K562 (cell line): ENCODE measurements at regions not wholly inside any gene's neighbourhood (a gene's known extent, or its start where the extent isn't known, plus 50 kb on each side); places are given as distances from the start of the nearest gene placed in this dataset.

ENCODE experiments used
- ATAC-seq: fragments of 200-7000 bp; cut with Tn5 transposase; 3 replicates; pipeline ENCODE4 v1.9.1; 2020; ENCODE audit warnings: moderate library complexity
- BruUV-seq: library from RNA; stranded (reverse); fragments of 400-500 nt; replicated peaks from 2 replicates; lab custom pipeline; 2021; lab: Mats Ljungman, UMichigan
- CTCF ChIA-PET: fragments of 300-600 bp; formaldehyde crosslinking; extraction: SDS; loops from one replicate; lab custom pipeline; 2021; ENCODE audit warnings: low intra/inter-chr PET ratio; lab: Yijun Ruan, JAX
- POLR2A ChIA-PET: fragments of 300-600, 350-650 bp; sonication (Branson Sonifier 250); formaldehyde crosslinking; extraction: SDS; loops from one replicate; lab custom pipeline; 2021; ENCODE audit warnings: antibody characterized with exemption, inconsistent platforms; lab: Yijun Ruan, JAX
- DNase-seq, 4 experiments: peaks; one replicate each; pipeline versions ENCODE4 v3.0.0 to v3.0.0-alpha.2; 2011 to 2018; ENCODE audit warnings: low spot score in 3 of 4, mixed read lengths in 3 of 4; ENCODE audit errors: extremely low read depth in 1 of 4
- FAIRE-seq: peaks from 2 replicates; lab custom pipeline; 2011; peaks lifted over from hg19 to GRCh38; lab: Jason Lieb, UNC
- H2AFZ ChIP-seq: 2 replicates; pipeline ENCODE4 v1.6.0; 2011; ENCODE audit warnings: low read depth, low read length, control low read depth, inconsistent platforms
- H3K27ac ChIP-seq: fragments of 200-600 bp; 3 replicates; pipeline ENCODE4 v1.8.0; 2011; ENCODE audit warnings: low read depth, mild to moderate bottlenecking, control low read depth, inconsistent platforms, low read length, moderate library complexity, mixed read lengths; ENCODE audit errors: extremely low read depth
- H3K27me3 ChIP-seq, 2 experiments: fragments of 300-600 bp in 1 of 2; 2 replicates in 1 of 2; 3 replicates in 1 of 2; pipeline versions ENCODE4 v1.6.0 to v1.8.0; 2011; ENCODE audit warnings: inconsistent platforms in 2 of 2, low read length in 2 of 2, mild to moderate bottlenecking in 1 of 2, mixed read lengths in 1 of 2, moderate library complexity in 1 of 2; ENCODE audit not compliant: control insufficient read depth in 2 of 2, insufficient read depth in 2 of 2
- H3K36me3 ChIP-seq: fragments of 300-600 bp; 3 replicates; pipeline ENCODE4 v1.8.0; 2011; ENCODE audit warnings: mild to moderate bottlenecking, low read length, inconsistent platforms; ENCODE audit not compliant: control insufficient read depth, insufficient read depth
- H3K4me1 ChIP-seq, 2 experiments: fragments of 200-600 bp in 1 of 2; replicated peaks in 1 of 2; 2 replicates in 1 of 2; 3 replicates in 1 of 2; pipeline versions ENCODE4 v1.5.1 to v1.8.0; 2011; ENCODE audit warnings: inconsistent platforms in 2 of 2, low read length in 2 of 2, mild to moderate bottlenecking in 1 of 2, mixed read lengths in 1 of 2, moderate library complexity in 1 of 2; ENCODE audit not compliant: control insufficient read depth in 2 of 2, insufficient read depth in 2 of 2
- H3K4me2 ChIP-seq: 2 replicates; pipeline ENCODE4 v1.6.1; 2011; ENCODE audit warnings: low read length, control low read depth, inconsistent platforms, mixed read lengths; ENCODE audit not compliant: insufficient read depth
- H3K4me3 ChIP-seq: fragments of 200-600 bp; sonication (generic), shearing (Covaris generic); 2 replicates; pipeline ENCODE4 v1.5.1; 2016; ENCODE audit warnings: control low read depth, inconsistent platforms
- H3K79me2 ChIP-seq: fragments of 200-600 bp; 3 replicates; pipeline ENCODE4 v1.8.0; 2011; ENCODE audit warnings: low read length, inconsistent platforms; ENCODE audit not compliant: control insufficient read depth, insufficient read depth
- H3K9ac ChIP-seq, 2 experiments: 2 replicates each; pipeline versions ENCODE4 v1.6.0 to v1.6.1; 2011; ENCODE audit warnings: low read depth in 2 of 2, low read length in 2 of 2, control low read depth in 1 of 2, inconsistent platforms in 1 of 2, mild to moderate bottlenecking in 1 of 2, mixed read lengths in 1 of 2; ENCODE audit not compliant: insufficient read depth in 1 of 2
- H3K9me1 ChIP-seq: one replicate; pipeline ENCODE4 v1.6.0; 2011; ENCODE audit warnings: inconsistent platforms, mild to moderate bottlenecking, low read length, moderate library complexity; ENCODE audit not compliant: control insufficient read depth, insufficient read depth
- H3K9me3 ChIP-seq: replicated peaks from 2 replicates; pipeline ENCODE4 v1.5.1; 2011; ENCODE audit warnings: low read depth, low read length, inconsistent platforms; ENCODE audit not compliant: control insufficient read depth, insufficient read depth
- H4K20me1 ChIP-seq: replicated peaks from 2 replicates; pipeline ENCODE4 v1.6.1; 2011; ENCODE audit warnings: low read length, inconsistent platforms, mixed read lengths; ENCODE audit not compliant: control insufficient read depth, insufficient read depth
- HDAC6 ChIP-seq: IDR thresholded peaks from 2 replicates; pipeline ENCODE4 v1.6.1; 2012; ENCODE audit warnings: low read depth, mild to moderate bottlenecking, control low read depth, inconsistent platforms, low read length, moderate library complexity
- ZBTB11 ChIP-seq, 3 experiments: fragments of 200-800 bp in 1 of 3; fragments of 250-450 bp in 1 of 3; fragments of 450-650 bp in 1 of 3; sonication (Bioruptor Pico) in 1 of 3; sonication (Bioruptor generic) in 1 of 3; formaldehyde crosslinking in 1 of 3; IDR thresholded peaks; 2 replicates each; pipeline versions ENCODE4 v1.6.1 to v1.8.0; 2016 to 2022; ENCODE audit warnings: mild to moderate bottlenecking in 2 of 3, missing genetic modification characterization in 2 of 3, missing compliant biosample characterization in 1 of 3, moderate library complexity in 1 of 3
- WGBS: fragments of 100-300 bp; shearing (Covaris generic); methylation state at CpG from one replicate; pipeline ENCODE4 v1.1.6; 2016; ENCODE audit warnings: low coverage, mixed read lengths; ENCODE audit not compliant: insufficient coverage; ENCODE audit errors: missing lambda C conversion rate; 5-methylcytosine and 5-hydroxymethylcytosine counted together
- in situ Hi-C: fragments of 300-500 bp; cut with MboI; formaldehyde crosslinking; loops from 4 replicates; pipeline ENCODE4 v1.15.0; 2018; ENCODE audit warnings: inconsistent platforms, mixed read lengths
- intact Hi-C: fragments of 100-400 bp; cut with micrococcal nuclease; formaldehyde crosslinking; loops from 2 replicates; pipeline ENCODE4 v1.14.2; 2022
- TF ChIP-seq, protein P1 (sequence below): fragments of 450-650 bp; IDR thresholded peaks from 2 replicates; pipeline ENCODE4 v1.7.0; 2016; ENCODE audit warnings: borderline replicate concordance

GRCh38 chr11:114782650-114783310 lies 104.5 kb downstream of the NXPE2 start:
- no peaks in the 10 kb centered on the region; the same call in 1 of the 2 replicates for H4K20me1 ChIP-seq
- in situ Hi-C loops = no loop called here
- ATAC-seq = no peak
- no peaks in the 10 kb centered on the region for H3K36me3 ChIP-seq
- intact Hi-C loops = no loop called here
- H3K4me1 ChIP-seq = no peaks in the 10 kb centered on the region
- no peaks in the 10 kb centered on the region for H3K79me2 ChIP-seq
- BruUV-seq = no TSS peak
- H3K4me2 ChIP-seq = no peak overlapping the region
- H3K27me3 ChIP-seq = no peaks in the 10 kb centered on the region; a peak in 1 of 5 replicates
- no peaks in the 10 kb centered on the region for H3K9me1 ChIP-seq
- FAIRE-seq = no peak
- no peak overlapping the region for H3K27ac ChIP-seq
- no peak overlapping the region for H3K9ac ChIP-seq
- no peak overlapping the region for H3K4me3 ChIP-seq
- no peak overlapping the region for H2AFZ ChIP-seq
- DNase-seq = no peak
- ChIA-PET POLR2A (no interaction called here), CTCF (no interaction called here)
- TF ChIP-seq ZBTB11 (CRISPR knock-in tag; IDR thresholded peaks at IDR 0.05) (no peak), HDAC6 (no peak)
- TF ChIP-seq, protein P1, sequence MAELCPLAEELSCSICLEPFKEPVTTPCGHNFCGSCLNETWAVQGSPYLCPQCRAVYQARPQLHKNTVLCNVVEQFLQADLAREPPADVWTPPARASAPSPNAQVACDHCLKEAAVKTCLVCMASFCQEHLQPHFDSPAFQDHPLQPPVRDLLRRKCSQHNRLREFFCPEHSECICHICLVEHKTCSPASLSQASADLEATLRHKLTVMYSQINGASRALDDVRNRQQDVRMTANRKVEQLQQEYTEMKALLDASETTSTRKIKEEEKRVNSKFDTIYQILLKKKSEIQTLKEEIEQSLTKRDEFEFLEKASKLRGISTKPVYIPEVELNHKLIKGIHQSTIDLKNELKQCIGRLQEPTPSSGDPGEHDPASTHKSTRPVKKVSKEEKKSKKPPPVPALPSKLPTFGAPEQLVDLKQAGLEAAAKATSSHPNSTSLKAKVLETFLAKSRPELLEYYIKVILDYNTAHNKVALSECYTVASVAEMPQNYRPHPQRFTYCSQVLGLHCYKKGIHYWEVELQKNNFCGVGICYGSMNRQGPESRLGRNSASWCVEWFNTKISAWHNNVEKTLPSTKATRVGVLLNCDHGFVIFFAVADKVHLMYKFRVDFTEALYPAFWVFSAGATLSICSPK = no peak
- H3K9me3 ChIP-seq = no peaks in the 10 kb centered on the region
- WGBS = under 1% methylated on average over 13 of the region's 13 CpGs
